Lower leg skin (tissue), 4 donors: ENCODE measurements at regions not wholly inside any gene's neighbourhood (a gene's known extent, or its start where the extent isn't known, plus 50 kb on each side); places are given as distances from the start of the nearest gene placed in this dataset.
A peak's percentile ranks its signal among the peaks of the same experiment; 100 is the strongest.
"Not testable (repeated sequence)": the region's sequence is repeated elsewhere in the genome, so short reads cannot be mapped to it uniquely, and the experiment has no call there.

Experiments used
- DNase-seq, 2 donors: peaks; one replicate each; pipeline ENCODE4 v3.0.0-alpha.2; 2019; ENCODE audit warnings: low spot score in 2 of 2
- H3K4me3 ChIP-seq: fragments of 200-600 bp; sonication (generic); 2 replicates; pipeline ENCODE4 v1.5.1; 2017; ENCODE audit warnings: mild to moderate bottlenecking, low read depth; ENCODE audit not compliant: poor library complexity, severe bottlenecking
- POLR2A ChIP-seq, 2 donors: fragments of 450-650 bp; IDR thresholded peaks; one replicate each; pipeline ENCODE4 v1.6.1; 2016 to 2017; ENCODE audit warnings: antibody characterized with exemption in 2 of 2, mild to moderate bottlenecking in 1 of 2, moderate library complexity in 1 of 2
- WGBS, 2 donors: methylation state at CpG; one replicate each; pipeline ENCODE4 v1.1.5; 2018; 5-methylcytosine and 5-hydroxymethylcytosine counted together
- intact Hi-C: fragments of 100-400 bp; cut with DNase I; formaldehyde crosslinking; loops from one replicate; pipeline ENCODE4 v1.15.0; 2023; ENCODE audit warnings: low total_unique reads
- TF ChIP-seq, protein P1 (sequence below), 3 donors: fragments of 450-650 bp; IDR thresholded peaks; one replicate each; pipeline ENCODE4 v1.5.1; 2016; ENCODE audit warnings: antibody characterized with exemption in 3 of 3, mild to moderate bottlenecking in 3 of 3, moderate library complexity in 2 of 3

DNA sequence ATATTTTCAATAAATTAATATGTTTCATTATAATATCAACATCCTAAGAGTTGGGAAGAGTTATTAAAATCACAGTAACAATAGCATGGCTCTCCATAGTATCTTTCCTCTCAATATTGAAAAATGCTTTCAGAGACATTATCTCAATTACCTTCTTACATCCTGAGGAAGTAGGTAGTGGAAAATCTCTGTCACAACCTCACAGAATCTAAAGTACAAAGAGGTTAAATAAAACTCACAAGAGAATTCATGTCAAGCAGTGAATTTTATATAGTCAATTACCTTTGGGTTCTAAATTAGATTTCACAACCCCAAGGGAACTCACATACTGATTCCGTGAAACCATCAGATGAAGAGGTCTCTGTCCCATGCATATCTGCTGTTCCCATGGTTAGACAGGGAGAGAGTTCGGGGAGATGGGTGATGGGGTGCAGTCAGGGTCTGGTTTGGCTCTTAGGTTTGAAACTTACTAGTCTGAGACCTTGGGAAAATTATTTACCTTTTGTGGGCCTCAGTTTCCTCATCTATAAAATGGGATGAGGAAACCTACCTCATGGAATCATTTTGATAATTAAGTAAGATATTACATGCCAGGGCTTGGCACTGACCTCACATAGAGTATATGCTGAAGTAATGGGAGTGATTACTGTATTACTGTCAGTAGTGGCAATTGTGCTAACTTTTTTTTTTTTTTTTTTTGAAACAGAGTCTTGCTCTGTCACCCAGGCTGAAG is 74.0 kb upstream of the SNX9 start:
- DNase-seq: no peak
- no peak overlapping the region for H3K4me3 ChIP-seq
- 91 to 92% methylated on average over 2 of the region's 2 CpGs for WGBS, 2 donors
- intact Hi-C loops: no loop called here
- TF ChIP-seq, protein P1, sequence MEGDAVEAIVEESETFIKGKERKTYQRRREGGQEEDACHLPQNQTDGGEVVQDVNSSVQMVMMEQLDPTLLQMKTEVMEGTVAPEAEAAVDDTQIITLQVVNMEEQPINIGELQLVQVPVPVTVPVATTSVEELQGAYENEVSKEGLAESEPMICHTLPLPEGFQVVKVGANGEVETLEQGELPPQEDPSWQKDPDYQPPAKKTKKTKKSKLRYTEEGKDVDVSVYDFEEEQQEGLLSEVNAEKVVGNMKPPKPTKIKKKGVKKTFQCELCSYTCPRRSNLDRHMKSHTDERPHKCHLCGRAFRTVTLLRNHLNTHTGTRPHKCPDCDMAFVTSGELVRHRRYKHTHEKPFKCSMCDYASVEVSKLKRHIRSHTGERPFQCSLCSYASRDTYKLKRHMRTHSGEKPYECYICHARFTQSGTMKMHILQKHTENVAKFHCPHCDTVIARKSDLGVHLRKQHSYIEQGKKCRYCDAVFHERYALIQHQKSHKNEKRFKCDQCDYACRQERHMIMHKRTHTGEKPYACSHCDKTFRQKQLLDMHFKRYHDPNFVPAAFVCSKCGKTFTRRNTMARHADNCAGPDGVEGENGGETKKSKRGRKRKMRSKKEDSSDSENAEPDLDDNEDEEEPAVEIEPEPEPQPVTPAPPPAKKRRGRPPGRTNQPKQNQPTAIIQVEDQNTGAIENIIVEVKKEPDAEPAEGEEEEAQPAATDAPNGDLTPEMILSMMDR (IDR thresholded peaks at IDR 0.05): no peak
- no peak for TF ChIP-seq POLR2A (IDR thresholded peaks at IDR 0.05)

DNA sequence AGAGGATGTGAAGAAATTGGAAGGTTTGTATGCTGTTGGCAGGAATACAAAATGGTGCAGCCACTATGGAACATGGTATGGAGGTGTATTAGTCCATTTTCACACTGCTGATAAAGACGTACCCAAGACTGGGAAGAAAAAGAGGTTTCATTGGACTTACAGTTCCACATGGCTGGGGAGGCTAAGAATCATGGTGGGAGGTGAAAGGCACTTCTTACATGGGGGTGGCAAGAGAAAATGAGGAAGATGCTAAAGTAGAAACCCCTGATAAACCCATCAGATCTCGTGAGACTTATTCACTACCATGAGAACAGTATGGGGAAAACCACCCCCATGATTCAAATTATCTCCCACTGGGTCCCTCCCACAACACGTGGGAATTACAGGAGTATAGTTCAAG is 72.1 kb upstream of the SNX9 start:
- intact Hi-C loops, H3K4me3 ChIP-seq: not testable (repeated sequence)
- WGBS, 2 donors: 90 to 91% methylated on average over 3 of the region's 3 CpGs
- peak in 1 of 2 donors; percentile 23 for DNase-seq

DNA sequence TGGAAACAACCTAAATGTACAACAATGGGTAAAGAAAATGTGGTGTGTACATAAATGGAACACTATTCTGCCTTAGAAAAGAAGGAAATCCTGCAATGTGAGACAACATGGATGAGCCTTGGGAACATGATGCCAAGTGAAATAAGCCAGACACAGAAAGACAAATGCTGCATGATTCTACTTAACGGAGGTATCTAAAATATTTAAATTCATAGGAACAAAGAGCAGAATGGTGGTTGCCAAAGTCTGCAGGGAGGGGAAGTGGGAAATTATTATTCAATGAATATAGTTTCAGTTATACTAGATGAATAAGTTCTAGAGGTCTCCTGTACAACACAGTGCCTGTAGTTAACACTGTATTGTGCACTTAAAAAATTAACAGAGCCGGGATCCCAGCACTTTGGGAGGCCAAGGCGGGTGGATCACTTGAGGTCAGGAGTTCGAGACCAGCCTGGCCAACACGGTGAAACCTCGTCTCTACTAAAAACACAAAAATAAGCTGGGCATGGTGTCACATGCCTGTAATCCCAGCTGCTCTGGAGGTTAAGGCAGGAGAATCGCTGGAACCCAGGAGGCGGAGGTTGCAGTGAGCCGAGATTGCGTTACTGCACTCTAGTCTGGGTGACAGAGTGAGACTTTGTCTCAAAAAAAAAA is 71.4 kb upstream of the SNX9 start:
- 89 to 93% methylated on average over 10 of the region's 10 CpGs for WGBS, 2 donors
- H3K4me3 ChIP-seq: no peak overlapping the region
- intact Hi-C loops: no loop called here
- DNase-seq: peak in 1 of 2 donors; percentile 66
- TF ChIP-seq POLR2A (IDR thresholded peaks at IDR 0.05): no peak

DNA sequence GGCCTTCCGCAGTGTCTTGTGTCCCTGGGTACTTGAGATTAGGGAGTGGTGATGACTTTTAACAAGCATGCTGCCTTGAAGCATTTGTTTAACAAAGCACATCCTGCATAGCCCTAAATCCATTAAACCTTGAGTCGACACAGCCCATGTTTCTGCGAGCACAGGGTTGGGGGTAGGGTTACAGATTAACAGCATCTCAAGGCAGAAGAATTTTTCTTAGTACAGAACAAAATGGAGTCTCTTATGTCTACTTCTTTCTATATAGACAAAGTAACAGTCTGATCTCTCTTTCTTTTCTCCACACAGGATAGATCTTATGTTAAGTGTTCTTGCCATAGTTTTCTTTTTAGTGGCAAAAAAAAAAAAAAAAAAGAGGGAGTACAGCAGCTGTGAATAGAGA is 70.2 kb upstream of the SNX9 start:
- WGBS, 2 donors: 77 to 83% methylated on average over 3 of the region's 3 CpGs
- intact Hi-C loops, H3K4me3 ChIP-seq, DNase-seq: not testable (repeated sequence)

DNA sequence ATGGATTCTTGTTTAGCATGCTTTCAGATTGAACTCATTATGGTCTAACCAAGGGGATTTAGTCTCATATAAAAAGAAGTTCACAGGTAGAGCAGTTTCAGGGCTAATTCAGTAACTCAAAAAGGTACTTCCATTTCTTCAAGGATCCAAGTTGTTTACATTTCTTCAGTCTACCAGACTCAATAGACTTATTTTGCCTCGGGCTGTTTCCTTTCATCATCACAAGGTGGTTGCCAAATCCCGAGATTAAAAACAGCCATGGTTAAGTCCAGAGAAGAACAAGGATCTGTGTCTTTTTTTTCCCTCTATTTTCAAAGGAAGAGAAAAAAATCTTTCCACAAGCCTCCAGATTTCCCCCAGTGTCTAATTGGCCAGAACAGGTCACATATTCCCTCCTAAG is 69.8 kb upstream of the SNX9 start:
- H3K4me3 ChIP-seq: no peak overlapping the region
- 23 to 24% methylated on average over 2 of the region's 2 CpGs for WGBS, 2 donors
- intact Hi-C loops: no loop called here
- TF ChIP-seq POLR2A (IDR thresholded peaks at IDR 0.05): no peak
- TF ChIP-seq, protein P1 (IDR thresholded peaks at IDR 0.05): no peak
- DNase-seq: no peak

DNA sequence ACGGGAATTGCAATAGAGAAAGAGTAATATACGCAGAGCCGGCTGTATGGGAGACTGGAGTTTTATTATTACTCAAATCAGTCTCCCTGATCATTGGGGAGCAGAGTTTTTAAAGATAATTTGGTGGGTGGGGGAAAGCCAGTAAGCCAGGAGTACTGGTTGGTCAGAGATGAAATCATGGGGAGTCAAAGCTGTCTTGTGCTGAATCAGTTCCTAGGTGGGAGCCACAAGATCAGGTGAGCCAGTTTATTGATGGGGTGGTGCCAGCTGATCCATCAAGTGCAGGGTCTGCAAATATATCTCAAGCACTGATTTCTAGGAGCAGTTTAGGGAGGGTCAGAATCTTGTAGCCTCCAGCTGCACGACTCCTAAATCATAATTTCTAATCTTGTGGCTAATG is 69.2 kb upstream of the SNX9 start:
- DNase-seq, intact Hi-C loops, H3K4me3 ChIP-seq: not testable (repeated sequence)
- WGBS, 2 donors: 74 to 95% methylated on average over 4 of the region's 4 CpGs

DNA sequence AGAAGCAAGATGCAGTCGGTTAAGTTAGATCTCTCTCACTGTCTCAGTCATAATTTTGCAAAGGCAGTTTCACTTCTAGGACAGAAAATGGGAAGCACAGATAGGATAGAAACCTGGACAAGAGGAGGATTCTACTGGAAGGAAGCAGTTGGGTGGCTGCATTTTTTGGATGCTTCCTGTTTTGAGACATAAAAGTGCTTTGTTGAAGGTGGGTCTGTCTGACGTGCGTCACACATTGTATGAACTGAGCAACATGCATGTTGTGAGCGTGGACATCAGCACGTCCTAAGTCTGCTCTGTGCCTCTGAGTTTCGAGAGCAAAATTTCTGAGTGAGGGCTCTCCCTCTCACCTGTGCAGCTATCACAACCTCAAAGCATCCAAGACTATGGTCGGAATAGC is 68.7 kb upstream of the SNX9 start:
- no peak overlapping the region for H3K4me3 ChIP-seq
- DNase-seq: no peak
- TF ChIP-seq POLR2A (IDR thresholded peaks at IDR 0.05): no peak
- TF ChIP-seq, protein P1 (IDR thresholded peaks at IDR 0.05): no peak
- intact Hi-C loops: no loop called here
- WGBS, 2 donors: 89 to 94% methylated on average over 7 of the region's 7 CpGs
